ENCODE measurements at regions not wholly inside any gene's neighbourhood (a gene's known extent, or its start where the extent isn't known, plus 50 kb on each side); places are given as distances from the start of the nearest gene placed in this dataset.

DNA sequence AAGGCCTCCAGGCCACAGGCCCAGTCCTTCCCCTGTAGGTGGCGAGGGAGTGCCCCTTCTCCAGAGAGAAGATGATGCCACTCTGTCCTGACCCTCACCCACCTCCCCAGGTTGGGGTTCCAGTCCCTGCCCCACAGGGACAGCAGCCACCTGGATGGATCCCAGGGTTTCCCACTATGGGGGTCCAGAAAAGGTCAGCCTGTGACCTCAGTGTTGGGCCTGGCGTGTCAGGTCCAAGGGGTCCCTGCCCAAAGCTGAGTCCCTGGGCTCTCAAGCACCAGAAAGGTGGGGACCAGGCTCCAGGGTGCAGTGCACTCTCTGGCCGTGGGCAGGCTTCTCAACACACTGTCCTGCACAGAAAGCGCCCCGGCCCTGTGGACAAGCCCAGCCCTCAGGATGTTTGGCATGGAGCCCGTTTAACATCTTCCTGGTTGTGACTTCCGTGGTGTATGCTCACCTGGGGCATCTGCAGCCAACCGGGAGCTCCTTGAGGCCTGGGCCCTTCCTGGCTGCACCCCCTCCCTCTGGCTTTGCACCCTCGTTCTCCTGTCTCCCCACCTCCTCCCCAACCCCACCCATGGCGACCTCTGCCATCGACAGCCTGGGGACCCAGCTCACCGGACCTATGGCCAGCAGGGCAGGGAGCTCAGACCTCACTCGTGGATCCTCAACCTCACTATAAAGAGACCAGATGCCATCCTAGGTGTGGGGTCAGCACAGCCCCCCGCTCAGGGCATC is 58.3 kb upstream of the PPP2R2D start:
- no peak for TF ChIP-seq EZH2 (conservative IDR thresholded peaks at IDR 0.05; ENCODE audit: low read depth, low read length)
- TF ChIP-seq ZNF777 (CRISPR knock-in tag; IDR thresholded peaks at IDR 0.05): no peak
